AG04450 (cell line): ENCODE measurements at regions not wholly inside any gene's neighbourhood (a gene's known extent, or its start where the extent isn't known, plus 50 kb on each side); places are given as distances from the start of the nearest gene placed in this dataset.

Experiments
- CTCF ChIA-PET: fragments of 300-600, 350-600 bp; formaldehyde crosslinking; extraction: SDS; loops from one replicate; lab custom pipeline; 2022; ENCODE audit warnings: antibody characterized with exemption, inconsistent platforms; lab: Charles Lee
- POLR2A ChIA-PET: fragments of 350-600 bp; formaldehyde crosslinking; extraction: SDS; loops from one replicate; lab custom pipeline; 2021; ENCODE audit warnings: antibody characterized with exemption, inconsistent platforms; lab: Yijun Ruan, JAX
- DNase-seq: peaks from one replicate; pipeline ENCODE4 v3.0.0-alpha.2; 2011; ENCODE audit warnings: low read depth, low spot score
- H3K27ac ChIP-seq: one replicate; pipeline ENCODE4 v1.5.1; 2012; ENCODE audit warnings: low read depth, low read length, control low read depth
- H3K27me3 ChIP-seq: one replicate; pipeline ENCODE4 v1.6.0; 2012; ENCODE audit warnings: low read length; ENCODE audit not compliant: control insufficient read depth, insufficient read depth
- H3K4me3 ChIP-seq: 2 replicates; pipeline ENCODE4 v1.5.1; 2011; ENCODE audit warnings: mild to moderate bottlenecking, low read depth, low read length, control low read depth
- H3K9me3 ChIP-seq: 2 replicates; pipeline ENCODE4 v1.5.1; 2012; ENCODE audit warnings: low read length; ENCODE audit not compliant: control insufficient read depth, insufficient read depth
- CTCF ChIP-seq: IDR thresholded peaks from 2 replicates; pipeline ENCODE4 v1.5.1; 2011; ENCODE audit warnings: low read depth, low read length, control low read depth, inconsistent platforms

- no peak for DNase-seq
- H3K4me3 ChIP-seq, result no peak overlapping the region
- ChIA-PET POLR2A (no interaction called here), CTCF (interaction anchor here (2.3 to 4.3 kb wide), 3 partner anchors 14 to 31 kb away, joined by 7 to 26 read pairs (median 17); no protein-coding TSS in a partner anchor)
- TF ChIP-seq CTCF, result no peak
- H3K27me3 ChIP-seq, result no peaks in the 10 kb centered on the region
- H3K9me3 ChIP-seq, result no peaks in the 10 kb centered on the region
- no peak overlapping the region for H3K27ac ChIP-seq
Observed at GRCh38 chr1:99496067-99496466, 149.8 kb upstream of the PALMD start.

- no peak for TF ChIP-seq CTCF
- Histone ChIP-seq H3K27me3 (no peaks in the 10 kb centered on the region), H3K27ac (no peak overlapping the region), H3K9me3 (no peaks in the 10 kb centered on the region), H3K4me3 (no peak overlapping the region)
- CTCF ChIA-PET, result interaction anchor here (2.7 kb wide), 1 partner anchor 16 kb away, joined by 17 read pairs; no protein-coding TSS in a partner anchor
- POLR2A ChIA-PET, result no interaction called here
- no peak for DNase-seq
Observed at GRCh38 chr1:99497690-99498089, 148.2 kb upstream of the PALMD start.

GRCh38 chr1:99500541-99500940 lies 145.4 kb upstream of the PALMD start:
- H3K27ac ChIP-seq, result no peak overlapping the region
- H3K27me3 ChIP-seq, result no peaks in the 10 kb centered on the region
- CTCF ChIA-PET, result interaction anchor here (1.0 kb wide), 1 partner anchor 185 kb away, joined by 4 read pairs; no protein-coding TSS in a partner anchor
- no peaks in the 10 kb centered on the region for H3K9me3 ChIP-seq
- POLR2A ChIA-PET, result interaction anchor here (0.7 kb wide), 1 partner anchor 206 kb away, joined by 5 read pairs; no protein-coding TSS in a partner anchor
- DNase-seq, result no peak
- no peak overlapping the region for H3K4me3 ChIP-seq
- TF ChIP-seq CTCF, result no peak

GRCh38 chr1:99501871-99502270 lies 144.0 kb upstream of the PALMD start:
- ChIA-PET CTCF (interaction anchor here (1.6 kb wide), 1 partner anchor 20 kb away, joined by 4 read pairs; no protein-coding TSS in a partner anchor), POLR2A (no interaction called here)
- no peak overlapping the region for H3K27ac ChIP-seq
- no peaks in the 10 kb centered on the region for H3K27me3 ChIP-seq
- TF ChIP-seq CTCF, result no peak
- no peaks in the 10 kb centered on the region for H3K9me3 ChIP-seq
- DNase-seq, result no peak
- no peak overlapping the region for H3K4me3 ChIP-seq

GRCh38 chr1:99502400-99502799 lies 143.5 kb upstream of the PALMD start:
- CTCF ChIA-PET, result interaction anchor here (1.1 to 1.6 kb wide), 3 partner anchors 20 to 25 kb away, joined by 4 read pairs; no protein-coding TSS in a partner anchor
- POLR2A ChIA-PET, result no interaction called here
- Histone ChIP-seq H3K27ac (no peak overlapping the region), H3K27me3 (no peaks in the 10 kb centered on the region), H3K9me3 (peaks cover under 1% of the 10 kb centered on the region; the same call in 1 of the 2 replicates), H3K4me3 (no peak overlapping the region)
- DNase-seq, result no peak
- TF ChIP-seq CTCF, result no peak
